SU-DHL-6 (cell line): ENCODE measurements at regions not wholly inside any gene's neighbourhood (a gene's known extent, or its start where the extent isn't known, plus 50 kb on each side); places are given as distances from the start of the nearest gene placed in this dataset.

ENCODE experiments used
- H2AFZ ChIP-seq: fragments of 200-600 bp; sonication (generic); 2 replicates; pipeline ENCODE4 v1.6.1; 2014; ENCODE audit warnings: low read depth, mild to moderate bottlenecking, moderate library complexity, mixed read lengths, antibody characterized with exemption, low read length; ENCODE audit not compliant: severe bottlenecking
- H3F3A ChIP-seq: fragments of 200-600 bp; shearing (Covaris generic); 2 replicates; pipeline ENCODE4 v1.6.0; 2016; ENCODE audit warnings: antibody characterized with exemption, mild to moderate bottlenecking; ENCODE audit not compliant: insufficient read depth
- H3K27ac ChIP-seq: fragments of 200-600 bp; sonication (generic); 2 replicates; pipeline ENCODE4 v1.5.1; 2016; ENCODE audit warnings: low read depth, mild to moderate bottlenecking, low read length, moderate library complexity, mixed read lengths
- H3K27me3 ChIP-seq: fragments of 200-600 bp; sonication (generic), shearing (Covaris generic); 2 replicates; pipeline ENCODE4 v1.6.0; 2014; ENCODE audit warnings: mild to moderate bottlenecking, low read length
- H3K36me3 ChIP-seq: fragments of 200-600 bp; sonication (generic); 2 replicates; pipeline ENCODE4 v1.6.1; 2014; ENCODE audit warnings: mild to moderate bottlenecking, low read length, mixed read lengths
- H3K4me2 ChIP-seq: fragments of 300-600, 200-600 bp; shearing (Covaris generic), sonication (generic); 2 replicates; pipeline ENCODE4 v1.6.0; 2014; ENCODE audit warnings: low read length, low read depth, mild to moderate bottlenecking; ENCODE audit not compliant: poor library complexity, severe bottlenecking
- H3K4me3 ChIP-seq: fragments of 200-600 bp; sonication (generic); 2 replicates; pipeline ENCODE4 v1.5.1; 2014; ENCODE audit warnings: antibody characterized with exemption, low read length, mild to moderate bottlenecking, mixed read lengths; ENCODE audit not compliant: insufficient read depth, poor library complexity, severe bottlenecking
- H3K79me2 ChIP-seq: fragments of 200-600 bp; sonication (generic); 2 replicates; pipeline ENCODE4 v1.6.1; 2014; ENCODE audit warnings: mild to moderate bottlenecking, low read length, moderate library complexity; ENCODE audit not compliant: insufficient read depth
- H3K9ac ChIP-seq: fragments of 200-600 bp; sonication (generic); 2 replicates; pipeline ENCODE4 v1.7.0; 2014; ENCODE audit warnings: mild to moderate bottlenecking, low read length
- H3K9me2 ChIP-seq: fragments of 200-600 bp; sonication (generic); replicated peaks from 2 replicates; pipeline ENCODE4 v1.6.1; 2014; ENCODE audit warnings: low read length; ENCODE audit not compliant: insufficient read depth
- H3K9me3 ChIP-seq: fragments of 200-600 bp; sonication (generic); 2 replicates; pipeline ENCODE4 v1.6.1; 2014; ENCODE audit warnings: low read length, mixed read lengths; ENCODE audit not compliant: insufficient read depth
- H4K20me1 ChIP-seq: fragments of 200-600 bp; sonication (generic); 2 replicates; pipeline ENCODE4 v1.6.1; 2014; ENCODE audit warnings: low read depth, mild to moderate bottlenecking, antibody characterized with exemption, low read length, moderate library complexity, mixed read lengths
- CTCF ChIP-seq: fragments of 200-600 bp; sonication (generic); IDR thresholded peaks from one replicate; pipeline ENCODE4 v1.5.1; 2017; ENCODE audit warnings: antibody characterized with exemption, mild to moderate bottlenecking, low read length, moderate library complexity; ENCODE audit not compliant: insufficient read depth, poor library complexity, severe bottlenecking
- EZH2phosphoT487 ChIP-seq: fragments of 200-600 bp; sonication (generic), shearing (Covaris generic); conservative IDR thresholded peaks from 2 replicates; pipeline ENCODE4 v1.6.1; 2018; ENCODE audit warnings: mild to moderate bottlenecking, antibody characterized with exemption, low read length, moderate library complexity, mixed read lengths

- no peak overlapping the region for H3K4me2 ChIP-seq
- H3F3A ChIP-seq, result no peaks in the 10 kb centered on the region
- no peak overlapping the region for H3K9ac ChIP-seq
- no peaks in the 10 kb centered on the region for H3K9me3 ChIP-seq
- H3K36me3 ChIP-seq, result no peaks in the 10 kb centered on the region
- H3K27ac ChIP-seq, result no peak overlapping the region
- no peak overlapping the region for H3K4me3 ChIP-seq
- TF ChIP-seq CTCF (no peak), EZH2phosphoT487 (no peak)
- no peaks in the 10 kb centered on the region for H4K20me1 ChIP-seq
- no peaks in the 10 kb centered on the region for H3K9me2 ChIP-seq
- H3K79me2 ChIP-seq, result no peaks in the 10 kb centered on the region
- no peak overlapping the region for H2AFZ ChIP-seq
- H3K27me3 ChIP-seq, result no peaks in the 10 kb centered on the region
Measured at GRCh38 chr14:44795725-44796124, 166.0 kb downstream of the KLHL28 start.

- TF ChIP-seq EZH2phosphoT487, result no peak
- no peak for TF ChIP-seq CTCF
- H4K20me1 ChIP-seq, result no peaks in the 10 kb centered on the region
Measured at GRCh38 chr14:44791730-44792129, 170.0 kb downstream of the KLHL28 start.

GRCh38 chr14:44788612-44789011 lies 173.1 kb downstream of the KLHL28 start:
- H2AFZ ChIP-seq, result no peak overlapping the region
- no peaks in the 10 kb centered on the region for H3K36me3 ChIP-seq
- no peaks in the 10 kb centered on the region for H3F3A ChIP-seq
- H3K27ac ChIP-seq, result no peak overlapping the region
- no peak overlapping the region for H3K4me2 ChIP-seq
- H4K20me1 ChIP-seq, result no peaks in the 10 kb centered on the region
- H3K9ac ChIP-seq, result no peak overlapping the region
- no peaks in the 10 kb centered on the region for H3K9me3 ChIP-seq
- H3K9me2 ChIP-seq, result no peaks in the 10 kb centered on the region
- TF ChIP-seq CTCF (no peak), EZH2phosphoT487 (no peak)
- H3K79me2 ChIP-seq, result no peaks in the 10 kb centered on the region
- H3K4me3 ChIP-seq, result no peak overlapping the region
- no peaks in the 10 kb centered on the region for H3K27me3 ChIP-seq

More at GRCh38 chr14:44791730-44792129, 170.0 kb downstream of the KLHL28 start:
- no peak overlapping the region for H2AFZ ChIP-seq
- H3K9me3 ChIP-seq, result no peaks in the 10 kb centered on the region
- H3K36me3 ChIP-seq, result no peaks in the 10 kb centered on the region
- H3K4me3 ChIP-seq, result no peak overlapping the region
- no peak overlapping the region for H3K27ac ChIP-seq
- no peaks in the 10 kb centered on the region for H3K9me2 ChIP-seq
- no peaks in the 10 kb centered on the region for H3K79me2 ChIP-seq
- H3F3A ChIP-seq, result no peaks in the 10 kb centered on the region
- H3K4me2 ChIP-seq, result no peak overlapping the region
- no peaks in the 10 kb centered on the region for H3K27me3 ChIP-seq
- no peak overlapping the region for H3K9ac ChIP-seq
